ENCODE measurements at regions not wholly inside any gene's neighbourhood (a gene's known extent, or its start where the extent isn't known, plus 50 kb on each side); places are given as distances from the start of the nearest gene placed in this dataset.

DNA sequence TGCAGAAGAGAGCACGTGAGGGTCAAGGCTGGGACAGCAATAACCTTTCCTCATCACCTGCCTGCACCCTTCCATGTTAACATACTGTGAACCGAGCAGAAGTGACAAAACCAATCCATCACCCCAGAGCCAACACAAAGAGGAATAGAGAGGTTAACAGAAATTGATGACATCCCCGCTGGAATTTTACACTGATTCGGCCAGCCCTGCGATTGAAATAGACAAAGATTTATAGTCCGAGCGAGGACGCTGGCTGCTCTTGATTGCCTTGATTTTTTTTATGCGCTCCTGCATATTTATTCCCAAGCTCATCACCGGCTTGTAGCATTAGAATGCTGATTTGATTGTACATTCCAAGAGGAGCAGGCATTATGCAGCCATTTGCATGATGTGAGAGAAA, 729.7 kb downstream of the BCL11B start:
- H3K4me1 ChIP-seq: peaks cover 19% of the 10 kb centered on the region
- no peaks in the 10 kb centered on the region for H3K36me3 ChIP-seq
- peak overlapping the region; percentile 26; the same call in 1 of the 2 replicates for H3K4me2 ChIP-seq
- H4K20me1 ChIP-seq: no peaks in the 10 kb centered on the region
- H3K9me3 ChIP-seq: no peaks in the 10 kb centered on the region
- no peak overlapping the region for H3K4me3 ChIP-seq
- H3K27ac ChIP-seq: no peak overlapping the region
- no peaks in the 10 kb centered on the region for H3K27me3 ChIP-seq
- no peak overlapping the region for H3K9ac ChIP-seq
- no peak for TF ChIP-seq Cebpa-rat (IDR thresholded peaks at IDR 0.05)

DNA sequence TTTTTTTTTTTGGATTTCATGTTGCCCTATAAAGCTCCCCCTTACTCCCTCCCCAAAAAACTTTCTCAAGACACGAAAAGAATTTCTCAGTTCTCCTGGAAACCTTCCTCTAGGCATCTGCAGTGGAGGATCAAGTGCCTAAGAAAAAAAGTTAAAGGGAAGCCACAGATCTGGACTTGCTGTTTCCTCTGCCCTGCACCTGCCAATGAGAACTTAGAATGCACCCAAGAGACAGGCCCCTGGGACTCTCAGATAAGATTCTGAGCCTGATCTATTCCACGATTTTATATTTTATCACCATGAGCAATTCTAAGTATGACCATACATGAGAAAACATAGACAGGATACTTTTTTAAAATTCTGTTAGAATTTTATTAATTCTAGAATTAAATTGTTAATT, 728.9 kb downstream of the BCL11B start:
- Histone ChIP-seq H3K27ac (no peak overlapping the region), H4K20me1 (no peaks in the 10 kb centered on the region), H3K9ac (no peak overlapping the region), H3K4me3 (no peak overlapping the region), H3K36me3 (no peaks in the 10 kb centered on the region), H3K9me3 (no peaks in the 10 kb centered on the region), H3K4me1 (peaks cover 23% of the 10 kb centered on the region), H3K4me2 (peak overlapping the region; percentile 26; the same call in 1 of the 2 replicates), H3K27me3 (no peaks in the 10 kb centered on the region)
- TF ChIP-seq Cebpa-rat (IDR thresholded peaks at IDR 0.05): no peak

DNA sequence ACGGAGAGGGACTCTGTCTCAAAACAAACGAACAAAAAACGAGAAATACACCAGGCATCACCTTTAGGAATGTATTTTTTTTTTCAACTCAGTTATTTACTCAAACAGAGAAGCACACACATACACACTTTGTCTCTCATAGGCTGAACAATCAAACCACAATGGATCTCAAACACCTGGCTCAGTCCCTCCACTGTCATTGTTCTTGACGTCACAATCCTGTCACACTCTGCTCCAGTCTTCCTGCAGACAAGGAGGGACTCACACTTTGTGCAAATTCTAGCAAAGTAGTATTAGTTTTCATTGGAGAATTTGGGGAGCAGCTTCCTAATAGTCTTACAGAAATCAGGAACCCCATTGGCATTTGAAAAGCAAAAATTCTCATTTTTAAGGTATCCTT, 727.8 kb downstream of the BCL11B start:
- peaks cover 8% of the 10 kb centered on the region; the same call in 1 of the 2 replicates for H3K9me3 ChIP-seq
- H3K4me3 ChIP-seq: no peak overlapping the region
- no peak overlapping the region for H3K27ac ChIP-seq
- no peaks in the 10 kb centered on the region for H3K36me3 ChIP-seq
- no peaks in the 10 kb centered on the region for H3K27me3 ChIP-seq
- no peaks in the 10 kb centered on the region for H4K20me1 ChIP-seq
- H3K4me2 ChIP-seq: no peak overlapping the region
- TF ChIP-seq Cebpa-rat (IDR thresholded peaks at IDR 0.05): no peak
- H3K4me1 ChIP-seq: peaks cover 34% of the 10 kb centered on the region
- no peak overlapping the region for H3K9ac ChIP-seq

DNA sequence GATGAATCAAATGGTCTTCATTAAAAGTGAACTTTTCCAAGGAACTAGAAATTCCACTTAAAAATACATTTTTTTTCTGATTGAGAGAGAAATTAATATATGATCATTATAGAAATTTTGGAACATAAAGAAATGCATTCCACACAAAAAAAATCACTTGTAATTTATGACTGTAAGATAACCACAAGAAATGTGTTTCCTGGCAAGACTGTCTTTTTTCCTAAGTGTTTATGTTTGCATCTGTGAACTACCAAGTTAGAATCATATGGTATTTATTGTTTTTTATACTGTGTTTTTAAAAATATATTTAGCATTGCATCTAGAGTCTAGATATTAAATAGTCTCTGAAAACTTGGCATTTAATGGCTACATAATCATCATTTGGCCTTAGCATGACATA, 726.8 kb downstream of the BCL11B start:
- Histone ChIP-seq H3K9ac (no peak overlapping the region), H3K4me3 (no peak overlapping the region), H4K20me1 (no peaks in the 10 kb centered on the region), H3K4me2 (no peak overlapping the region), H3K36me3 (no peaks in the 10 kb centered on the region), H3K27ac (no peak overlapping the region), H3K27me3 (no peaks in the 10 kb centered on the region), H3K9me3 (peaks cover 15% of the 10 kb centered on the region; the same call in 1 of the 2 replicates), H3K4me1 (peaks cover 34% of the 10 kb centered on the region)
- no peak for TF ChIP-seq Cebpa-rat (IDR thresholded peaks at IDR 0.05)

DNA sequence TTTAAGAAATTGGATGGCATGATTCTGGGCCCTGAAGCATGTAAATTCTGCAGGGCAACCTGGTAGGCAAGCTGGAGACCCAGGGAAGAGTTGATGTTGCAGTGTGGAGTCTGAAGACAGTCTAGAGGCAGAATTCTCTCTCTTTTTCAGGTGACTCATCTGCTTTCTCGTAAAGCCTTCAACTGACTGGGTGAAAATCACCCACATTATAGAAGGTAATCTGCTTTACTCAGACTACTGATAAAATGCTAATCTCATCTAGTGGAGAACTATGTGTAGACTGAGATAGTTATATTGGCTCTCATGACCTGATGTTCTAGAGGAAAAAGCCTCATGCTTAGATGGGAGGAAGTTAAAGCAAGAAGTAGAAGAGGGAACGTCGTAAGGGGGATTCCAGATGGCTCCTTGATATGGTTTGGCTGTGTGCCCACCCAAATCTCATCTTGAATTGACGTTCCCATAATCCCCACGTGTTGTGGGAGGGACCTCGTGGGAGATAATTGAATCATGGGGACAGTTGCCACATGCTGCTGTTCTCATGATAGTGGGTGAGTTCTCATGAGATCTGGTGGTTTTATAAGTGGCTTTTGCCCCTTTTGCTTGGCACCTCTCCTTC, 723.8 kb downstream of the BCL11B start:
- Histone ChIP-seq H3K4me3 (no peak overlapping the region), H3K9me3 (peaks cover 16% of the 10 kb centered on the region; the same call in 1 of the 2 replicates), H3K4me1 (peaks cover 27% of the 10 kb centered on the region), H3K4me2 (peak overlapping the region; percentile 41), H3K9ac (no peak overlapping the region), H3K27me3 (no peaks in the 10 kb centered on the region), H3K36me3 (no peaks in the 10 kb centered on the region), H3K27ac (no peak overlapping the region), H4K20me1 (no peaks in the 10 kb centered on the region)
- TF ChIP-seq Cebpa-rat (IDR thresholded peaks at IDR 0.05): no peak

DNA sequence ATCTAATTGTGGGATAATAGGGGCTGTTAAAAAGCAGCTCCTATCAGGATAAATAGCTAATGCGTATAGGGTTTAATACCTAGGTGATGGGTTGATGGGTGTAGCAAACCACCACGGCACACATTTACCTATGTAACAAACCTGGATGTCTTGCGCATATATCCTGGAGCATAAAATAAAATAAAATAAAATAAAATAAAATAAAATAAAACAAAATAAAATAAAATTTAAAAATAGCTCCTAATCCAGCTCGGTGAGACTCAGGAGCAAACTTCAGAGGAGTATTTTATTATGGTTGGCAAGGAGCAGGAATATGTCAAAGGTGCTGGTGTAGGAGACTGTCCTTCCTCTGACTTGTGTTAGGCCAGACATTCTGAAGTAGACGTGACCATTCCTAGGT, 721.0 kb downstream of the BCL11B start:
- Histone ChIP-seq H3K9me3 (peaks cover 16% of the 10 kb centered on the region; the same call in 1 of the 2 replicates), H3K4me3 (no peak overlapping the region), H3K4me2 (no peak overlapping the region)

DNA sequence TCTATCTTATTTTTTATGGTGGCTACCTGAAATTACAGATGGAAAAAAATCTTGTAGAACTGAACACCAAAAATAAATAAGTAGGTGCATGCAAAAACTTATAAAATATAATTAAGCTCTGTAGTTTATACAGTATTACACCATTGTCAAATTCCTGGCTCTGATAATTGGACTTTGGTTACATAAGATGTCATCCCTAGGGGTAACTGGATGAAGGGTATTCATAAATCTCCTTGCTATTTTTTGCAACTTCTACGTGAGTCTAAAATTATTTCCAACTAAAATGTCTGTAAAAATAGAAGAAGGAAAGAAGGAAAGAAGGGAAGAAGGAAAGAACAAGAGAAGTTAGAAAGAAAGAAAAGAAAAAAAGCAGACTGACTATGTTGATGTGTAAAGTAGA, 716.6 kb downstream of the BCL11B start:
- Histone ChIP-seq H3K27me3 (no peaks in the 10 kb centered on the region), H3K9ac (no peak overlapping the region), H3K9me3 (no peaks in the 10 kb centered on the region), H3K27ac (no peak overlapping the region), H3K4me2 (no peak overlapping the region), H3K4me1 (no peaks in the 10 kb centered on the region), H3K4me3 (no peak overlapping the region), H3K36me3 (no peaks in the 10 kb centered on the region), H4K20me1 (no peaks in the 10 kb centered on the region)
- TF ChIP-seq Cebpa-rat (IDR thresholded peaks at IDR 0.05): no peak

More for the DNA sequence above, 721.0 kb downstream of the BCL11B start:
- H4K20me1 ChIP-seq: no peaks in the 10 kb centered on the region
- H3K4me1 ChIP-seq: peaks cover 15% of the 10 kb centered on the region
- no peaks in the 10 kb centered on the region for H3K36me3 ChIP-seq
- no peak overlapping the region for H3K27ac ChIP-seq
- TF ChIP-seq Cebpa-rat (IDR thresholded peaks at IDR 0.05): no peak
- no peak overlapping the region for H3K9ac ChIP-seq
- H3K27me3 ChIP-seq: no peaks in the 10 kb centered on the region

DNA sequence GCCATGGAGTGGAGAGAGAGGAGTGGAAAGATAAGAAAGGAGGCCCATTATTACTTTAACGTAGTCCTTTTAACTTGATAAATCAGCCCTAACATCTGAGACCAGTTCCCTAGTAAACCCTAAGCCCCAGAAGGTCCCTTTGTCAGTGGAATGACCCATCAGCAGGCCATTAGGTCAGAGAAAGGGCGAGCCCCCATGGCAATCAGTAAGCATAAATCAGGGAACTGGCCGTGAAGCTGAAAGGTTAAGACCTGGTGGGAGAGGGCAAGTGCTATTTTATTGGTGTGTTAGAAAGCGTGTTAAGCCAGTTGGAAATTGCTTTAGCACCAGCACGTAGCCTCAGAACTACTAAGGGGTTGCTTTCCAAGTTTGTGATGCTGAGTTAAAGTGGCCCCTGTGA, 708.0 kb downstream of the BCL11B start:
- no peaks in the 10 kb centered on the region for H3K9me3 ChIP-seq
- no peak overlapping the region for H3K27ac ChIP-seq
- no peaks in the 10 kb centered on the region for H3K4me1 ChIP-seq
- H3K4me2 ChIP-seq: no peak overlapping the region
- no peaks in the 10 kb centered on the region for H3K27me3 ChIP-seq
- no peaks in the 10 kb centered on the region for H4K20me1 ChIP-seq
- H3K36me3 ChIP-seq: no peaks in the 10 kb centered on the region
- no peak overlapping the region for H3K9ac ChIP-seq
- TF ChIP-seq Cebpa-rat (IDR thresholded peaks at IDR 0.05): no peak
- no peak overlapping the region for H3K4me3 ChIP-seq

DNA sequence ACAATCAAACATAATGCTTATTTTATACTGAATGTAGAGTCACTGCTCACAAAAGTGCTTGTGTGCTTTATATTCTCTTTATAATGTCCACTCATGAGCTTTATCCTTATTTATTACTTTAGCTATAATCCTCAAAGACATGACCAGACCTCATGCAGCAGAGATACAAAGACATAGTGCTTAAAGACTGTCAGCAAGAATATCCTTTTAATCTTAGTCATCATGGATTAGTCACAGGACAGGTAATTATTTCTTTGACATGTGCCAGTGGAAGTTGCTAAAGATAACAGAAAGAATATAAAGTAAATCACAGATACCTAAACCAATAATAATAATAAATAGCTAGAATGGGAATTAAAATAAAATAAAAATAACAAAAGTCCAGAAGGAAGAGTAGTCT, 707.5 kb downstream of the BCL11B start:
- Histone ChIP-seq H3K9me3 (no peaks in the 10 kb centered on the region), H3K27ac (no peak overlapping the region), H3K4me3 (no peak overlapping the region), H3K4me2 (no peak overlapping the region), H3K9ac (no peak overlapping the region), H3K4me1 (no peaks in the 10 kb centered on the region), H4K20me1 (no peaks in the 10 kb centered on the region), H3K27me3 (no peaks in the 10 kb centered on the region), H3K36me3 (no peaks in the 10 kb centered on the region)
- TF ChIP-seq Cebpa-rat (IDR thresholded peaks at IDR 0.05): no peak

DNA sequence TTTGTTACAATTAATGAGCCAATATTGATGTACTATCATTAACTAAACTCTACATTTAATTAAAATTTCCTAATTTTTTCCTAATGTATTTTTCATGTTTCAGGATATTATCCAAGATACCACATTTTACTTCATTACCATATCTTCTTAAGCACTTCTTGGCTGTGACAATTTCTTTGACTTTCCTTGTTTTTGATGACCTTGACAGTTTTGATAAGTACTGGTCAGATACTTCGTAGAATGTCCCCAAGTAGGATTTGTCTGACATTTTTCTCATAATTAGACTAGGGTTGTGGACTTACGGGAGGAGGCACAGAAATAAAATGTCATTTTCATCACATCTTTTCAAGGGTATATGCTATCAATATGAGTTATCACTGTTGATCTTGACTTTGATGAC, 700.9 kb downstream of the BCL11B start:
- no peaks in the 10 kb centered on the region for H3K9me3 ChIP-seq
- no peak for TF ChIP-seq Cebpa-rat (IDR thresholded peaks at IDR 0.05)

DNA sequence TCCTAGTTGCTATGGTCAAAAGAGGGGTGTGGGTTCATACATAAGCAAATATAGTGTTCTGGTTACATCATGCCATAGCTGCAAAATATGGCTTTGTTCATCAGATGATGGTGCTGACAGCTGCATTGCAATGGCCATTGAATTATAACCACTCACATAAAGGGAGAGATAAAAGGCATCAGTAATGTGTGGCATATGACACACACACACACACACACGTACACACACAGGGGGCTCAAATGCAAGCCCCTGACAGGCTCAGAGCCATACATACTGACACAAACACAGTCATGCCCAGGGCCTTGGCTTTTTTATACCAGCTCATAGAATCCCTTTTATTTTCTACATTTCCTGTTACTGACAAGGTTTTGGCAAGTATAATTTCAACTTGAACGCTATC, 698.9 kb downstream of the BCL11B start:
- Histone ChIP-seq H3K9me3 (no peaks in the 10 kb centered on the region), H3K27me3 (no peaks in the 10 kb centered on the region), H3K36me3 (no peaks in the 10 kb centered on the region), H3K27ac (no peak overlapping the region), H3K9ac (no peak overlapping the region), H3K4me2 (no peak overlapping the region), H4K20me1 (no peaks in the 10 kb centered on the region), H3K4me3 (no peak overlapping the region), H3K4me1 (no peaks in the 10 kb centered on the region)
- no peak for TF ChIP-seq Cebpa-rat (IDR thresholded peaks at IDR 0.05)

More for the DNA sequence above, 700.9 kb downstream of the BCL11B start:
- Histone ChIP-seq H3K9ac (no peak overlapping the region), H4K20me1 (no peaks in the 10 kb centered on the region), H3K36me3 (no peaks in the 10 kb centered on the region), H3K27ac (no peak overlapping the region), H3K27me3 (no peaks in the 10 kb centered on the region), H3K4me1 (no peaks in the 10 kb centered on the region), H3K4me2 (no peak overlapping the region), H3K4me3 (no peak overlapping the region)

Measured in BLaER1 (cell line).